MM.1S (cell line): ENCODE measurements at regions not wholly inside any gene's neighbourhood (a gene's known extent, or its start where the extent isn't known, plus 50 kb on each side); places are given as distances from the start of the nearest gene placed in this dataset.

ENCODE experiments used
- DNase-seq: peaks from one replicate; pipeline ENCODE4 v3.0.0-alpha.2; 2015
- H2AFZ ChIP-seq: fragments of 300-600 bp; sonication (generic); 2 replicates; pipeline ENCODE4 v1.6.0; 2016; ENCODE audit warnings: antibody characterized with exemption, low read length
- H3F3A ChIP-seq: fragments of 300-600 bp; sonication (generic); 2 replicates; pipeline ENCODE4 v1.6.1; 2016; ENCODE audit warnings: mild to moderate bottlenecking, antibody characterized with exemption, low read length, moderate library complexity, mixed read lengths; ENCODE audit not compliant: insufficient read depth
- H3K27ac ChIP-seq: fragments of 300-600 bp; sonication (generic); 2 replicates; pipeline ENCODE4 v1.5.1; 2016; ENCODE audit warnings: mild to moderate bottlenecking, low read length
- H3K27me3 ChIP-seq: fragments of 300-600 bp; sonication (generic); replicated peaks from 2 replicates; pipeline ENCODE4 v1.6.0; 2016; ENCODE audit warnings: low read length; ENCODE audit not compliant: insufficient read depth
- H3K36me3 ChIP-seq: fragments of 300-600 bp; sonication (generic); replicated peaks from 2 replicates; pipeline ENCODE4 v1.6.1; 2016; ENCODE audit warnings: mild to moderate bottlenecking, low read length, mixed read lengths; ENCODE audit not compliant: insufficient read depth
- H3K4me1 ChIP-seq: fragments of 300-600 bp; sonication (generic); 2 replicates; pipeline ENCODE4 v1.6.1; 2016; ENCODE audit warnings: low read length, mixed read lengths
- H3K4me2 ChIP-seq: fragments of 300-600 bp; sonication (generic); 2 replicates; pipeline ENCODE4 v1.6.0; 2016; ENCODE audit warnings: low read depth, low read length
- H3K4me3 ChIP-seq: fragments of 300-600 bp; sonication (generic); 2 replicates; pipeline ENCODE4 v1.5.1; 2016; ENCODE audit warnings: low read length, mixed read lengths
- H3K79me2 ChIP-seq: fragments of 300-600 bp; sonication (generic); 2 replicates; pipeline ENCODE4 v1.6.1; 2016; ENCODE audit warnings: mixed run types, low read length, mixed read lengths
- H3K9ac ChIP-seq: fragments of 300-600 bp; sonication (generic); 2 replicates; pipeline ENCODE4 v1.6.1; 2016; ENCODE audit warnings: low read length, mixed read lengths
- H3K9me2 ChIP-seq: fragments of 300-600 bp; sonication (generic); replicated peaks from 2 replicates; pipeline ENCODE4 v1.6.1; 2016; ENCODE audit warnings: mild to moderate bottlenecking, low read length, mixed read lengths; ENCODE audit not compliant: insufficient read depth
- H3K9me3 ChIP-seq: fragments of 300-600 bp; sonication (generic); replicated peaks from 2 replicates; pipeline ENCODE4 v1.6.1; 2016; ENCODE audit warnings: mild to moderate bottlenecking, low read length, mixed read lengths; ENCODE audit not compliant: insufficient read depth
- H4K20me1 ChIP-seq: fragments of 300-600 bp; sonication (generic); 2 replicates; pipeline ENCODE4 v1.6.1; 2016; ENCODE audit warnings: mild to moderate bottlenecking, low read length, moderate library complexity, mixed read lengths; ENCODE audit not compliant: insufficient read depth
- EZH2 ChIP-seq: fragments of 300-600 bp; sonication (generic); optimal IDR thresholded peaks from 2 replicates; pipeline ENCODE3; 2017; ENCODE audit warnings: low read depth, mild to moderate bottlenecking, antibody characterized with exemption, low read length, mixed read lengths
- EZH2phosphoT487 ChIP-seq: fragments of 300-600 bp; sonication (generic); IDR thresholded peaks from 2 replicates; pipeline ENCODE4 v1.6.1; 2018; ENCODE audit warnings: antibody characterized with exemption, low read length
- TF ChIP-seq, protein P1 (sequence below): fragments of 300-600 bp; sonication (generic); IDR thresholded peaks from 2 replicates; pipeline ENCODE4 v1.5.1; 2016; ENCODE audit warnings: antibody characterized with exemption, low read length, mixed read lengths

DNA sequence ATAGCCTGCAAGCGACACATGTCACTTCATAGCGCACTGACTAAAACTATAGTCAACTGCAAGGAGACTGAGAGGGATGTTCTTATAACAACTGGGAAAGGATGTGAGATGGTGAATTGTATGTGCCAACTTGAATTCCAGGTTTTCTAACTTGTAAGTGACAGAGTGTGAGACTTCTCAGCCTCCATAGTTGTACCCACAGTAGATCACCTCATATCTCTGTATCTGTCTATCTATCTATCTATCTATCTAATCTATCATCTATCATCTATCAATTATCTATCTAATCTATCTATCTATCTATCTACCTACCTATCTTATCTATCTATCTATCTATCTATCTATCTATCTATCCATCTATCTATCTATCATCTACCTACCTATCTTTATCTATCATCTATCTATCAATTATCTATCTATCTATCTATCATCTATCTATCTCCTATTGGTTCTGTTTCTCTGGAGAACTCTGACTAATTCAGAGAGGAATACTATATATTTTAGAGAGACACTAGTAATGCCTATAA lies 162.3 kb downstream of the CTH start:
- DNase-seq = no peak
- H3K79me2 ChIP-seq = no peaks in the 10 kb centered on the region
- H3K4me1 ChIP-seq = no peaks in the 10 kb centered on the region
- no peaks in the 10 kb centered on the region for H3K27me3 ChIP-seq
- no peak overlapping the region for H2AFZ ChIP-seq
- H3K9me2 ChIP-seq = no peaks in the 10 kb centered on the region
- no peak overlapping the region for H3K9ac ChIP-seq
- H3F3A ChIP-seq = no peaks in the 10 kb centered on the region
- no peaks in the 10 kb centered on the region for H3K36me3 ChIP-seq
- H3K27ac ChIP-seq = no peak overlapping the region
- no peaks in the 10 kb centered on the region for H3K9me3 ChIP-seq
- H3K4me2 ChIP-seq = no peak overlapping the region
- TF ChIP-seq, protein P1, sequence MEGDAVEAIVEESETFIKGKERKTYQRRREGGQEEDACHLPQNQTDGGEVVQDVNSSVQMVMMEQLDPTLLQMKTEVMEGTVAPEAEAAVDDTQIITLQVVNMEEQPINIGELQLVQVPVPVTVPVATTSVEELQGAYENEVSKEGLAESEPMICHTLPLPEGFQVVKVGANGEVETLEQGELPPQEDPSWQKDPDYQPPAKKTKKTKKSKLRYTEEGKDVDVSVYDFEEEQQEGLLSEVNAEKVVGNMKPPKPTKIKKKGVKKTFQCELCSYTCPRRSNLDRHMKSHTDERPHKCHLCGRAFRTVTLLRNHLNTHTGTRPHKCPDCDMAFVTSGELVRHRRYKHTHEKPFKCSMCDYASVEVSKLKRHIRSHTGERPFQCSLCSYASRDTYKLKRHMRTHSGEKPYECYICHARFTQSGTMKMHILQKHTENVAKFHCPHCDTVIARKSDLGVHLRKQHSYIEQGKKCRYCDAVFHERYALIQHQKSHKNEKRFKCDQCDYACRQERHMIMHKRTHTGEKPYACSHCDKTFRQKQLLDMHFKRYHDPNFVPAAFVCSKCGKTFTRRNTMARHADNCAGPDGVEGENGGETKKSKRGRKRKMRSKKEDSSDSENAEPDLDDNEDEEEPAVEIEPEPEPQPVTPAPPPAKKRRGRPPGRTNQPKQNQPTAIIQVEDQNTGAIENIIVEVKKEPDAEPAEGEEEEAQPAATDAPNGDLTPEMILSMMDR = no peak
- TF ChIP-seq EZH2 (no peak), EZH2phosphoT487 (no peak)
- no peaks in the 10 kb centered on the region for H4K20me1 ChIP-seq
- H3K4me3 ChIP-seq = no peak overlapping the region

DNA sequence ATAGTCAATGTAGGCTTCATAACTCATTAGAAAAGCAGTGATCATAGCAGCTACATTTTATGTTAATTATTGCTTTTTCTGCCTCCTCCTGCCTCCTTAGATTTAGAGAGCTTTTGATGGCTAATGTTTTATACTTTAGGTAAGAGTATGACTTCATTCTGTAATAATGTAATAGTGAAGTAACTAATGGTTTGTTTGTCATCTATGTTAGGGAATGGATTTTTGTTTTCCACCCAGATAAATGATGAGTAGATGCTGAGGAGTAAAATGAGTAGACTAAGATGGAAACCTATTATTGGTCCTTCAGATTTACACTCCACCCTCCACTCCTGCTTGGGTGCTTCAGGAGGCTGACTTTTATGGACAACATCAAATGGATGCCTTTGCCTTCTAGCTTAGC lies 170.6 kb downstream of the CTH start:
- Histone ChIP-seq H3K36me3 (no peaks in the 10 kb centered on the region), H3K9ac (no peak overlapping the region), H4K20me1 (no peaks in the 10 kb centered on the region), H3K4me3 (no peak overlapping the region), H3K9me3 (no peaks in the 10 kb centered on the region), H3K4me1 (no peaks in the 10 kb centered on the region), H3K79me2 (no peaks in the 10 kb centered on the region), H2AFZ (no peak overlapping the region), H3K27ac (no peak overlapping the region), H3K4me2 (no peak overlapping the region), H3K9me2 (no peaks in the 10 kb centered on the region), H3F3A (no peaks in the 10 kb centered on the region), H3K27me3 (no peaks in the 10 kb centered on the region)
- DNase-seq = no peak
- TF ChIP-seq EZH2phosphoT487 (no peak), EZH2 (no peak)
- TF ChIP-seq, protein P1 = no peak

DNA sequence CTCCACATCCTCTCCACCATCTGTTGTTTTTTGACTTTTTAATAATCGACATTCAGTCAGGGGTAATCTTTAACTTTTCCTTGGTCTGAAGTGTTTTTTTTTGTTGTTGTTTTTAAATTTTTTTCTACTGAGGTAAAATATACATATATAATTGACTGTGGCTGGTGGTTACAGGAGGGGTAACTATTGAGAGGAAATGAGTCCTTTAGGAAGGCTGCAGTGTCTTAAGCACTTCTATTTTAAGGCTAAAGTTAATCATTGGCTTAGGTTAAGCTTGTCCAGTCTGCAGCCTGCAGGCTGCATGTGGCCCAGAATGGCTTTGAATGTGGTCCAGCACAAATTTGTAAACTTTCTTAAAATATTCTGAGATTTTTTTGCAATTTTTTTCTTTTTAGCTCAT lies 172.5 kb downstream of the CTH start:
- H3K9ac ChIP-seq = no peak overlapping the region

More for the DNA sequence above, 172.5 kb downstream of the CTH start:
- Histone ChIP-seq H3K4me1 (no peaks in the 10 kb centered on the region), H3K79me2 (no peaks in the 10 kb centered on the region), H3K4me3 (no peak overlapping the region), H3K27me3 (no peaks in the 10 kb centered on the region), H3K27ac (no peak overlapping the region), H3K4me2 (no peak overlapping the region), H3K9me3 (no peaks in the 10 kb centered on the region), H2AFZ (no peak overlapping the region), H4K20me1 (no peaks in the 10 kb centered on the region), H3F3A (no peaks in the 10 kb centered on the region), H3K9me2 (no peaks in the 10 kb centered on the region), H3K36me3 (no peaks in the 10 kb centered on the region)
- TF ChIP-seq, protein P1 = no peak
- TF ChIP-seq EZH2 (no peak), EZH2phosphoT487 (no peak)
- no peak for DNase-seq
